ENCODE measurements at regions not wholly inside any gene's neighbourhood (a gene's known extent, or its start where the extent isn't known, plus 50 kb on each side); places are given as distances from the start of the nearest gene placed in this dataset.

- no peaks in the 10 kb centered on the region for H3K4me1 ChIP-seq
- H3K27me3 ChIP-seq: no peaks in the 10 kb centered on the region
- H3K27ac ChIP-seq: no peak overlapping the region
- no peak overlapping the region for H3K4me3 ChIP-seq
- H3K9me3 ChIP-seq: no peaks in the 10 kb centered on the region
- intact Hi-C loops (cut with DNase I): no loop called here
- TF ChIP-seq CTCF (IDR thresholded peaks at IDR 0.05) (no peak), POLR2A (IDR thresholded peaks at IDR 0.05) (no peak)
- DNase-seq (no peak), ATAC-seq (no peak)
- no peaks in the 10 kb centered on the region for H3K36me3 ChIP-seq (replicated peaks in 1 of 2; ENCODE audit: insufficient read depth in 1 of 2, low read depth in 2 of 2)
These were observed 979.2 kb downstream of the MRPL39 start for GRCh38 chr21:24628046-24628445.

- ATAC-seq (no peak), DNase-seq (no peak)
- no peak for TF ChIP-seq CTCF (IDR thresholded peaks at IDR 0.05)
- no peak for TF ChIP-seq POLR2A (IDR thresholded peaks at IDR 0.05)
- H3K4me1 ChIP-seq: no peaks in the 10 kb centered on the region
- no peaks in the 10 kb centered on the region for H3K9me3 ChIP-seq
- H3K36me3 ChIP-seq (replicated peaks in 1 of 2; ENCODE audit: insufficient read depth in 1 of 2, low read depth in 2 of 2): no peaks in the 10 kb centered on the region
- H3K27ac ChIP-seq: no peak overlapping the region
- H3K27me3 ChIP-seq: no peaks in the 10 kb centered on the region
- 47 to 65% methylated on average over 2 of the region's 2 CpGs for WGBS, 2 donors
- no peak overlapping the region for H3K4me3 ChIP-seq
- intact Hi-C loops (cut with DNase I): no loop called here
These were observed 989.5 kb downstream of the MRPL39 start for GRCh38 chr21:24617819-24618218.

- H3K27me3 ChIP-seq: no peaks in the 10 kb centered on the region
- TF ChIP-seq POLR2A (IDR thresholded peaks at IDR 0.05): no peak
- 71 to 76% methylated on average over 3 of the region's 3 CpGs for WGBS, 2 donors
These were observed 1013.2 kb downstream of the MRPL39 start for GRCh38 chr21:24594082-24594481.

GRCh38 chr21:24590261-24590660 is 1017.0 kb downstream of the MRPL39 start:
- H3K4me1 ChIP-seq: no peaks in the 10 kb centered on the region
- H3K27me3 ChIP-seq: no peaks in the 10 kb centered on the region
- ATAC-seq (no peak), DNase-seq (no peak)
- H3K27ac ChIP-seq: no peak overlapping the region
- TF ChIP-seq POLR2A (IDR thresholded peaks at IDR 0.05) (no peak), CTCF (IDR thresholded peaks at IDR 0.05) (no peak)
- 25 to 38% methylated on average over 3 of the region's 3 CpGs for WGBS, 2 donors
- H3K36me3 ChIP-seq (replicated peaks in 1 of 2; ENCODE audit: insufficient read depth in 1 of 2, low read depth in 2 of 2): no peaks in the 10 kb centered on the region
- intact Hi-C loops (cut with DNase I): no loop called here
- H3K9me3 ChIP-seq: no peaks in the 10 kb centered on the region
- no peak overlapping the region for H3K4me3 ChIP-seq

More at GRCh38 chr21:24594082-24594481, 1013.2 kb downstream of the MRPL39 start:
- H3K36me3 ChIP-seq (replicated peaks in 1 of 2; ENCODE audit: insufficient read depth in 1 of 2, low read depth in 2 of 2): no peaks in the 10 kb centered on the region
- H3K27ac ChIP-seq: no peak overlapping the region
- H3K9me3 ChIP-seq: no peaks in the 10 kb centered on the region
- no peaks in the 10 kb centered on the region for H3K4me1 ChIP-seq
- intact Hi-C loops (cut with DNase I): no loop called here
- ATAC-seq: no peak
- no peak overlapping the region for H3K4me3 ChIP-seq
- no peak for DNase-seq

- Histone ChIP-seq H3K36me3 (replicated peaks in 1 of 2; ENCODE audit: insufficient read depth in 1 of 2, low read depth in 2 of 2) (no peaks in the 10 kb centered on the region), H3K27ac (no peak overlapping the region), H3K4me1 (no peaks in the 10 kb centered on the region), H3K9me3 (no peaks in the 10 kb centered on the region), H3K4me3 (no peak overlapping the region), H3K27me3 (no peaks in the 10 kb centered on the region)
- DNase-seq (no peak), ATAC-seq (no peak)
- intact Hi-C loops (cut with DNase I): no loop called here
- TF ChIP-seq POLR2A (IDR thresholded peaks at IDR 0.05) (no peak), CTCF (IDR thresholded peaks at IDR 0.05) (no peak)
These were observed 1023.8 kb downstream of the MRPL39 start for GRCh38 chr21:24583473-24583872.

Measured in body of pancreas (tissue), 4 donors.